Endothelial cell of umbilical vein (primary cell): ENCODE measurements at regions not wholly inside any gene's neighbourhood (a gene's known extent, or its start where the extent isn't known, plus 50 kb on each side); places are given as distances from the start of the nearest gene placed in this dataset.

Experiments used
- BruUV-seq: library from RNA; stranded (reverse); fragments of 400-500 nt; replicated peaks from 2 replicates; lab custom pipeline; 2021; lab: Mats Ljungman, UMichigan
- CTCF ChIA-PET: fragments of 300-600, 350-600 bp; sonication (Branson Sonifier 250); formaldehyde crosslinking; loops from one replicate; lab custom pipeline; 2021; ENCODE audit warnings: antibody characterized with exemption, inconsistent platforms; lab: Charles Lee
- POLR2A ChIA-PET: fragments of 300-600, 350-600 bp; sonication (Branson Sonifier 250); formaldehyde crosslinking; loops from one replicate; lab custom pipeline; 2021; ENCODE audit warnings: antibody characterized with exemption, inconsistent platforms; lab: Charles Lee
- DNase-seq: peaks from one replicate; pipeline ENCODE4 v3.0.0-alpha.2; 2011; ENCODE audit warnings: low read depth, low spot score
- FAIRE-seq: peaks from 2 replicates; lab custom pipeline; 2011; peaks lifted over from hg19 to GRCh38; lab: Jason Lieb, UNC
- H2AFZ ChIP-seq: 2 replicates; pipeline ENCODE4 v1.6.0; 2012; ENCODE audit warnings: low read depth, low read length, control low read depth, inconsistent platforms
- H3K27ac ChIP-seq: 2 replicates; pipeline ENCODE4 v1.5.1; 2011; ENCODE audit warnings: low read depth, mild to moderate bottlenecking, control low read depth, low read length, moderate library complexity; ENCODE audit not compliant: insufficient read depth
- H3K27me3 ChIP-seq, 2 experiments: 2 replicates each; pipeline versions ENCODE4 v1.6.0 to v1.6.1; 2011; ENCODE audit warnings: low read length in 2 of 2, mixed read lengths in 1 of 2; ENCODE audit not compliant: control insufficient read depth in 2 of 2, insufficient read depth in 2 of 2
- H3K36me3 ChIP-seq, 2 experiments: 2 replicates in 1 of 2; 3 replicates in 1 of 2; pipeline ENCODE4 v1.5.1; 2011; ENCODE audit warnings: low read length in 2 of 2, mild to moderate bottlenecking in 1 of 2, moderate library complexity in 1 of 2; ENCODE audit not compliant: control insufficient read depth in 2 of 2, insufficient read depth in 2 of 2; ENCODE audit errors: extremely low read depth in 1 of 2
- H3K4me1 ChIP-seq: 3 replicates; pipeline ENCODE4 v1.5.1; 2011; ENCODE audit warnings: mild to moderate bottlenecking, low read length; ENCODE audit not compliant: control insufficient read depth, insufficient read depth; ENCODE audit errors: extremely low read depth
- H3K4me2 ChIP-seq: 2 replicates; pipeline ENCODE4 v1.6.1; 2011; ENCODE audit warnings: low read length, control low read depth, mixed read lengths; ENCODE audit not compliant: insufficient read depth
- H3K4me3 ChIP-seq, 3 experiments: fragments of 200-600 bp in 1 of 3; sonication (generic), shearing (Covaris generic) in 1 of 3; replicated peaks in 1 of 3; 2 replicates each; pipeline ENCODE4 v1.5.1; 2011 to 2016; ENCODE audit warnings: control low read depth in 3 of 3, low read length in 3 of 3, mild to moderate bottlenecking in 2 of 3, inconsistent platforms in 1 of 3, low read depth in 1 of 3, moderate library complexity in 1 of 3; ENCODE audit not compliant: insufficient read depth in 1 of 3
- H3K79me2 ChIP-seq: 2 replicates; pipeline ENCODE4 v1.6.0; 2012; ENCODE audit warnings: low read length, inconsistent platforms; ENCODE audit not compliant: control insufficient read depth, insufficient read depth
- H3K9ac ChIP-seq: replicated peaks from 2 replicates; pipeline ENCODE3; 2011; ENCODE audit warnings: low read length, control low read depth; ENCODE audit not compliant: insufficient read depth; ENCODE audit errors: extremely low read depth
- H3K9me1 ChIP-seq: replicated peaks from 3 replicates; pipeline ENCODE4 v1.6.0; 2011; ENCODE audit warnings: mild to moderate bottlenecking, low read length; ENCODE audit not compliant: control insufficient read depth, insufficient read depth; ENCODE audit errors: extremely low read depth
- H3K9me3 ChIP-seq: replicated peaks from 2 replicates; pipeline ENCODE4 v1.5.1; 2012; ENCODE audit warnings: low read length, inconsistent platforms; ENCODE audit not compliant: control insufficient read depth, insufficient read depth
- H4K20me1 ChIP-seq: replicated peaks from 2 replicates; pipeline ENCODE3; 2011; ENCODE audit warnings: mild to moderate bottlenecking, low read length; ENCODE audit not compliant: control insufficient read depth, insufficient read depth; ENCODE audit errors: extremely low read depth
- EZH2 ChIP-seq: IDR thresholded peaks from 2 replicates; pipeline ENCODE4 v1.6.1; 2012; ENCODE audit warnings: borderline replicate concordance, low read depth, mild to moderate bottlenecking, moderate library complexity, low read length, inconsistent platforms; ENCODE audit not compliant: severe bottlenecking
- FOS ChIP-seq: IDR thresholded peaks from 2 replicates; pipeline ENCODE4 v1.6.1; 2011; ENCODE audit warnings: mild to moderate bottlenecking, low read length, moderate library complexity, borderline replicate concordance; ENCODE audit not compliant: insufficient read depth
- GATA2 ChIP-seq: IDR thresholded peaks from 2 replicates; pipeline ENCODE4 v1.7.0; 2011; ENCODE audit warnings: low read depth, mild to moderate bottlenecking, moderate library complexity, mixed read lengths, low read length; ENCODE audit not compliant: insufficient read length, insufficient read depth
- JUN ChIP-seq: IDR thresholded peaks from 2 replicates; pipeline ENCODE4 v1.6.1; 2011; ENCODE audit warnings: borderline replicate concordance, low read depth; ENCODE audit not compliant: insufficient read length, insufficient read depth
- MYC ChIP-seq: IDR thresholded peaks from one replicate; pipeline ENCODE4 v1.6.1; 2011; ENCODE audit warnings: mild to moderate bottlenecking, low read depth, low read length
- POLR2A ChIP-seq: IDR thresholded peaks from 2 replicates; pipeline ENCODE4 v1.6.1; 2012; ENCODE audit warnings: low read depth, mild to moderate bottlenecking, control low read depth, low read length
- POLR2AphosphoS5 ChIP-seq: IDR thresholded peaks from 2 replicates; pipeline ENCODE4 v1.6.1; 2012; ENCODE audit warnings: low read depth, mild to moderate bottlenecking, control low read depth, low read length, moderate library complexity; ENCODE audit not compliant: insufficient read depth
- dilution Hi-C: fragments of 300-500 bp; cut with MboI; formaldehyde crosslinking; loops from one replicate; pipeline ENCODE4 v1.15.0; 2019; ENCODE audit warnings: low sequenced_read_pairs; ENCODE audit not compliant: extremely low pct_ligation_motif_present
- intact Hi-C: fragments of 100-400 bp; cut with micrococcal nuclease; formaldehyde crosslinking; loops from one replicate; pipeline ENCODE4 v1.10.0; 2022
- TF ChIP-seq, protein P1 (sequence below), 2 donors: IDR thresholded peaks; 1 replicate in 1 of 2; 2 replicates in 1 of 2; pipeline ENCODE4 v1.5.1; 2011; ENCODE audit warnings: low read length in 2 of 2, mild to moderate bottlenecking in 2 of 2, moderate library complexity in 2 of 2, control low read depth in 1 of 2, inconsistent platforms in 1 of 2, low read depth in 1 of 2; ENCODE audit not compliant: insufficient read depth in 1 of 2; ENCODE audit errors: extremely low read depth in 1 of 2
- TF ChIP-seq, protein P2 (sequence below): IDR thresholded peaks from 2 replicates; pipeline ENCODE4 v1.6.1; 2011; ENCODE audit not compliant: insufficient read depth, insufficient read length

DNA sequence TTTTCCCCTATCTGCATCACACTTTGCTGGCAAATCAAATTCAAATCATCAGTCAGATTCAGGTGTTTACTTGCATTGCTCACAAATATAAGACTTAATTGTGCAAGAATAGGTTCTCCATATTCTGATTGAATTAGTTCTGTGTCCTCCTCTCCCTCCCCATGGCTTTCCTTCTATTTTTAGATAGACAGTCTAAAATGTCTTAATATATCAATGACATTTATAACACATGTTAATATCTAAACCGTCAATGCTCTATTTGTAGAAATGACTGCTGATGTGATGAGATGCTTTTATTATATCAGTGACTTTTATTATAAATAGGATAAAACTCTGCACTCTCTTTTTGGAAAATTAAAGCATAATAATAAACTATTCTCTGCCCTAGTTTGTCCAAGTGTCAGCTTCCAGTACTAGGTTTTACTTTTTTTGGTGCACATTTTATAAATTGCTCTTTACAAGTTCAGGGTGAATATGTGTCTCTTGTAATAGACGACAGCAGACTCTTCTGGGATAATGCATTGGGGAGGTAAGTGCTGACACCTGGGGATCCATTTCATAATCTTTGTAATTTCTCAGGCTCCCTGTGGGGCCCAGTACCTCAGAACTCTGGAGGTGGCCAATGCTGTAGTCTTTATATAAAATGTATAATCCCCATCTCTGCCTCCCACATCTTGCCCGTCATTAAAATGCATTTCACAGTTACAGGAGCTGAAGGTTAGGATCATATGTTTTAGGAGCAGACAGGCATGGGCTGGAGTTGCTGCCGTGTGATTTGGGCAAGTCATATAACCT lies 321.5 kb downstream of the BRINP1 start:
- Histone ChIP-seq H3K27ac (no peak overlapping the region), H3K27me3 (no peaks in the 10 kb centered on the region), H3K9me3 (no peaks in the 10 kb centered on the region), H3K4me1 (no peaks in the 10 kb centered on the region), H2AFZ (no peak overlapping the region), H3K36me3 (no peaks in the 10 kb centered on the region), H3K79me2 (no peaks in the 10 kb centered on the region), H3K4me3 (no peak overlapping the region), H3K4me2 (no peak overlapping the region), H3K9me1 (no peaks in the 10 kb centered on the region), H4K20me1 (no peaks in the 10 kb centered on the region), H3K9ac (no peak overlapping the region)
- POLR2A ChIA-PET, result no interaction called here
- FAIRE-seq, result no peak
- TF ChIP-seq POLR2AphosphoS5 (no peak), JUN (no peak), EZH2 (no peak), MYC (no peak), FOS (no peak), POLR2A (no peak), GATA2 (no peak)
- TF ChIP-seq, protein P1, sequence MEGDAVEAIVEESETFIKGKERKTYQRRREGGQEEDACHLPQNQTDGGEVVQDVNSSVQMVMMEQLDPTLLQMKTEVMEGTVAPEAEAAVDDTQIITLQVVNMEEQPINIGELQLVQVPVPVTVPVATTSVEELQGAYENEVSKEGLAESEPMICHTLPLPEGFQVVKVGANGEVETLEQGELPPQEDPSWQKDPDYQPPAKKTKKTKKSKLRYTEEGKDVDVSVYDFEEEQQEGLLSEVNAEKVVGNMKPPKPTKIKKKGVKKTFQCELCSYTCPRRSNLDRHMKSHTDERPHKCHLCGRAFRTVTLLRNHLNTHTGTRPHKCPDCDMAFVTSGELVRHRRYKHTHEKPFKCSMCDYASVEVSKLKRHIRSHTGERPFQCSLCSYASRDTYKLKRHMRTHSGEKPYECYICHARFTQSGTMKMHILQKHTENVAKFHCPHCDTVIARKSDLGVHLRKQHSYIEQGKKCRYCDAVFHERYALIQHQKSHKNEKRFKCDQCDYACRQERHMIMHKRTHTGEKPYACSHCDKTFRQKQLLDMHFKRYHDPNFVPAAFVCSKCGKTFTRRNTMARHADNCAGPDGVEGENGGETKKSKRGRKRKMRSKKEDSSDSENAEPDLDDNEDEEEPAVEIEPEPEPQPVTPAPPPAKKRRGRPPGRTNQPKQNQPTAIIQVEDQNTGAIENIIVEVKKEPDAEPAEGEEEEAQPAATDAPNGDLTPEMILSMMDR (IDR thresholded peaks at IDR 0.05; ENCODE audit: extremely low read depth in 1 of 2, insufficient read depth in 1 of 2, low read depth in 1 of 2, low read length in 2 of 2), result no peak
- TF ChIP-seq, protein P2, sequence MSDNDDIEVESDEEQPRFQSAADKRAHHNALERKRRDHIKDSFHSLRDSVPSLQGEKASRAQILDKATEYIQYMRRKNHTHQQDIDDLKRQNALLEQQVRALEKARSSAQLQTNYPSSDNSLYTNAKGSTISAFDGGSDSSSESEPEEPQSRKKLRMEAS, result no peak
- DNase-seq, result no peak
- intact Hi-C loops, result no loop called here
- BruUV-seq, result no TSS peak
- CTCF ChIA-PET, result no interaction called here
- dilution Hi-C loops, result no loop called here
